H9 (cell line): ENCODE measurements at regions not wholly inside any gene's neighbourhood (a gene's known extent, or its start where the extent isn't known, plus 50 kb on each side); places are given as distances from the start of the nearest gene placed in this dataset.

Source experiments
- DNase-seq: peaks from one replicate; pipeline ENCODE4 v3.0.0-alpha.2; 2017
- H2AFZ ChIP-seq: one replicate; pipeline ENCODE4 v1.6.1; 2013; ENCODE audit warnings: mild to moderate bottlenecking, low read length, control low read depth, moderate library complexity
- H2AK5ac ChIP-seq: 2 replicates; pipeline ENCODE4 v1.6.1; 2013; ENCODE audit warnings: low read length, control low read depth, mixed read lengths; ENCODE audit not compliant: insufficient read length
- H2BK120ac ChIP-seq: one replicate; pipeline ENCODE4 v1.6.1; 2013; ENCODE audit warnings: low read depth, mild to moderate bottlenecking, low read length, control low read depth, inconsistent platforms; ENCODE audit not compliant: poor library complexity, severe bottlenecking
- H2BK12ac ChIP-seq: 2 replicates; pipeline ENCODE4 v1.6.1; 2013; ENCODE audit warnings: low read length, control low read depth, mixed read lengths, low read depth; ENCODE audit not compliant: insufficient read length
- H2BK15ac ChIP-seq: 2 replicates; pipeline ENCODE4 v1.6.1; 2013; ENCODE audit warnings: low read depth, low read length, control low read depth
- H2BK20ac ChIP-seq: one replicate; pipeline ENCODE4 v1.6.1; 2013; ENCODE audit warnings: low read depth, mild to moderate bottlenecking, low read length, control low read depth, inconsistent platforms; ENCODE audit not compliant: poor library complexity, severe bottlenecking
- H2BK5ac ChIP-seq: 2 replicates; pipeline ENCODE4 v1.6.1; 2013; ENCODE audit warnings: low read length, control low read depth, mixed read lengths; ENCODE audit not compliant: insufficient read length
- H3K14ac ChIP-seq: 2 replicates; pipeline ENCODE4 v1.6.1; 2013; ENCODE audit warnings: low read length, control low read depth; ENCODE audit not compliant: insufficient read depth
- H3K18ac ChIP-seq: 2 replicates; pipeline ENCODE4 v1.6.1; 2013; ENCODE audit warnings: low read depth, mild to moderate bottlenecking, mixed read lengths, low read length, control low read depth; ENCODE audit not compliant: insufficient read length
- H3K23ac ChIP-seq: 2 replicates; pipeline ENCODE4 v1.6.1; 2013; ENCODE audit warnings: low read length, control low read depth, mixed read lengths, low read depth; ENCODE audit not compliant: insufficient read length
- H3K23me2 ChIP-seq: 2 replicates; pipeline ENCODE4 v1.6.1; 2013; ENCODE audit warnings: low read depth, mild to moderate bottlenecking, mixed read lengths, low read length, control low read depth; ENCODE audit not compliant: insufficient read length, poor library complexity, severe bottlenecking
- H3K27ac ChIP-seq: 2 replicates; pipeline ENCODE4 v1.5.1; 2013; ENCODE audit warnings: low read length, control low read depth, mixed read lengths, low read depth; ENCODE audit not compliant: insufficient read length
- H3K27me3 ChIP-seq: 2 replicates; pipeline ENCODE4 v1.6.1; 2013; ENCODE audit warnings: low read length, control low read depth, inconsistent platforms; ENCODE audit not compliant: insufficient read depth
- H3K4ac ChIP-seq: 2 replicates; pipeline ENCODE4 v1.6.1; 2013; ENCODE audit warnings: low read depth, mild to moderate bottlenecking, control low read depth, inconsistent platforms, low read length, moderate library complexity
- H3K4me1 ChIP-seq: 2 replicates; pipeline ENCODE4 v1.6.1; 2013; ENCODE audit warnings: low read length, control low read depth, inconsistent platforms; ENCODE audit not compliant: insufficient read depth
- H3K4me2 ChIP-seq: 2 replicates; pipeline ENCODE4 v1.6.1; 2013; ENCODE audit warnings: low read length, control low read depth, mixed read lengths; ENCODE audit not compliant: insufficient read length, insufficient read depth
- H3K56ac ChIP-seq: 2 replicates; pipeline ENCODE4 v1.6.1; 2013; ENCODE audit warnings: low read depth, mild to moderate bottlenecking, mixed read lengths, low read length, control low read depth; ENCODE audit not compliant: insufficient read length
- H3K79me1 ChIP-seq: 2 replicates; pipeline ENCODE4 v1.6.1; 2013; ENCODE audit warnings: low read depth, mild to moderate bottlenecking, moderate library complexity, low read length, control low read depth, inconsistent platforms; ENCODE audit not compliant: insufficient read depth, poor library complexity, severe bottlenecking
- H3K79me2 ChIP-seq: 2 replicates; pipeline ENCODE4 v1.6.1; 2013; ENCODE audit warnings: low read length, control low read depth, inconsistent platforms; ENCODE audit not compliant: insufficient read depth
- H3K9ac ChIP-seq: 2 replicates; pipeline ENCODE4 v1.6.1; 2013; ENCODE audit warnings: low read length, control low read depth, mixed read lengths; ENCODE audit not compliant: insufficient read length; ENCODE audit errors: extremely low read depth
- H3K9me3 ChIP-seq: one replicate; pipeline ENCODE4 v1.6.1; 2013; ENCODE audit warnings: low read depth, low read length, inconsistent platforms; ENCODE audit not compliant: control insufficient read depth
- H3T11ph ChIP-seq: one replicate; pipeline ENCODE4 v1.6.1; 2013; ENCODE audit warnings: mild to moderate bottlenecking, low read length, control low read depth, inconsistent platforms
- H4K20me1 ChIP-seq: one replicate; pipeline ENCODE4 v1.6.1; 2013; ENCODE audit not compliant: control insufficient read depth, insufficient read length, insufficient read depth
- H4K5ac ChIP-seq: 2 replicates; pipeline ENCODE4 v1.6.1; 2013; ENCODE audit warnings: low read depth, mild to moderate bottlenecking, mixed read lengths, low read length, control low read depth; ENCODE audit not compliant: insufficient read length
- H4K8ac ChIP-seq: replicated peaks from 2 replicates; pipeline ENCODE4 v1.6.1; 2013; ENCODE audit warnings: low read length, control low read depth, mixed read lengths, low read depth; ENCODE audit not compliant: insufficient read length
- H4K91ac ChIP-seq: 2 replicates; pipeline ENCODE4 v1.6.1; 2013; ENCODE audit warnings: low read depth, mild to moderate bottlenecking, moderate library complexity, mixed read lengths, low read length, control low read depth; ENCODE audit not compliant: insufficient read length
- H3K27ac Mint-ChIP-seq, 3 experiments: 2 replicates in 2 of 3; 3 replicates in 1 of 3; pipeline ENCODE4 v1.8.0; 2020 to 2021; ENCODE audit warnings: mixed read lengths in 3 of 3, mild to moderate bottlenecking in 1 of 3, moderate library complexity in 1 of 3
- H3K27me3 Mint-ChIP-seq: 2 replicates; pipeline ENCODE4 v1.8.0; 2021; ENCODE audit warnings: low read depth, mild to moderate bottlenecking, moderate library complexity, mixed read lengths
- H3K36me3 Mint-ChIP-seq, 3 experiments: 2 replicates in 2 of 3; 3 replicates in 1 of 3; pipeline ENCODE4 v1.8.0; 2020 to 2021; ENCODE audit warnings: low read depth in 3 of 3, mixed read lengths in 3 of 3; ENCODE audit not compliant: insufficient read depth in 1 of 3
- H3K4me1 Mint-ChIP-seq, 2 experiments: 2 replicates each; pipeline ENCODE4 v1.8.0; 2020; ENCODE audit warnings: mixed read lengths in 2 of 2
- H3K4me3 Mint-ChIP-seq, 2 experiments: 2 replicates in 1 of 2; 3 replicates in 1 of 2; pipeline ENCODE4 v1.8.0; 2020 to 2021; ENCODE audit warnings: mild to moderate bottlenecking in 2 of 2, mixed read lengths in 2 of 2, moderate library complexity in 1 of 2
- H3K9me3 Mint-ChIP-seq, 2 experiments: 2 replicates in 1 of 2; 3 replicates in 1 of 2; pipeline ENCODE4 v1.8.0; 2020; ENCODE audit warnings: mild to moderate bottlenecking in 2 of 2, mixed read lengths in 2 of 2, moderate library complexity in 1 of 2
- WGBS: extraction: QIAGEN DNeasy Blood & Tissue Kit; methylation state at CpG from one replicate; pipeline ENCODE4 v1.1.7; 2013; ENCODE audit warnings: missing lambda C conversion rate, low lambda C conversion rate, mixed read lengths; ENCODE audit not compliant: insufficient read length; ENCODE audit errors: extremely low coverage; 5-methylcytosine and 5-hydroxymethylcytosine counted together
- TF ChIP-seq, protein P1 (sequence below): fragments of 200-600 bp; sonication (generic); conservative IDR thresholded peaks from 3 replicates; pipeline ENCODE4 v1.8.0; 2021; ENCODE audit warnings: antibody characterized with exemption, mild to moderate bottlenecking

DNA sequence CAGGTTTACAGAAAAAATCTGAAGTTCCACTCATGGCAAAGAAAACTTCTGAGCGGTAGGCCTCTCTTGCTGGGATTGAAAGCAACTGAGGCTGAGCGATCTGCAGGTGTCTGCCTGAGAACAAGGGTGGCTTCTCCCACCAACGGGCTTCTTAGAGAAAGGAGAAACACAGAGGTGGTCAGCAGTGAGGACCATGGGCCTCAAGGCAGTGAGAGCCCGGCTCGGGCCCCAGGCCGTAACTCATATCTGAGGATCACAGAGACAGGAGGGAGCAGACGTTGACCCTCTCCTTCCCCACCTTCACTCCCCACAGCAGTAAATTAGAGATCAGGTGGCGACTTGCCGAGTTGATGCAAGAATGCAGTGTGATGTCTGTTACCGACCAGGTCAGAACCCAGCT is 50.9 kb upstream of the RTL6 start:
- Histone ChIP-seq H3K23me2 (no peaks in the 10 kb centered on the region), H3K27me3 (no peaks in the 10 kb centered on the region), H2AK5ac (no peak overlapping the region), H2BK20ac (no peak overlapping the region), H4K20me1 (no peaks in the 10 kb centered on the region), H2BK12ac (no peak overlapping the region), H3K9me3 (no peaks in the 10 kb centered on the region), H4K91ac (no peak overlapping the region), H3K4me2 (no peak overlapping the region), H2AFZ (no peak overlapping the region), H3K18ac (no peak overlapping the region), H3K79me1 (no peaks in the 10 kb centered on the region), H3K56ac (no peak overlapping the region), H3K9ac (no peak overlapping the region), H2BK120ac (no peak overlapping the region), H3K4me1 (peaks cover 10% of the 10 kb centered on the region; the same call in 1 of the 2 replicates), H2BK5ac (no peak overlapping the region), H3K14ac (no peak overlapping the region), H4K8ac (no peak overlapping the region), H3K79me2 (no peaks in the 10 kb centered on the region), H3K23ac (no peak overlapping the region), H3K27ac (no peak overlapping the region), H2BK15ac (no peak overlapping the region), H3T11ph (no peak overlapping the region), H3K4ac (no peak overlapping the region), H4K5ac (no peak overlapping the region)
- peaks cover 42% of the 10 kb centered on the region for H3K27me3 Mint-ChIP-seq
- H3K36me3 Mint-ChIP-seq: no peaks in the 10 kb centered on the region
- peaks cover 34 to 45% of the 10 kb centered on the region in 2 experiments for H3K4me1 Mint-ChIP-seq
- no CpG with 5 or more reads among the region's 10 CpGs for WGBS
- no peak for DNase-seq
- peaks cover 0 to 4% of the 10 kb centered on the region in 2 experiments; a peak in 1 of 5 replicates for H3K9me3 Mint-ChIP-seq
- TF ChIP-seq, protein P1, sequence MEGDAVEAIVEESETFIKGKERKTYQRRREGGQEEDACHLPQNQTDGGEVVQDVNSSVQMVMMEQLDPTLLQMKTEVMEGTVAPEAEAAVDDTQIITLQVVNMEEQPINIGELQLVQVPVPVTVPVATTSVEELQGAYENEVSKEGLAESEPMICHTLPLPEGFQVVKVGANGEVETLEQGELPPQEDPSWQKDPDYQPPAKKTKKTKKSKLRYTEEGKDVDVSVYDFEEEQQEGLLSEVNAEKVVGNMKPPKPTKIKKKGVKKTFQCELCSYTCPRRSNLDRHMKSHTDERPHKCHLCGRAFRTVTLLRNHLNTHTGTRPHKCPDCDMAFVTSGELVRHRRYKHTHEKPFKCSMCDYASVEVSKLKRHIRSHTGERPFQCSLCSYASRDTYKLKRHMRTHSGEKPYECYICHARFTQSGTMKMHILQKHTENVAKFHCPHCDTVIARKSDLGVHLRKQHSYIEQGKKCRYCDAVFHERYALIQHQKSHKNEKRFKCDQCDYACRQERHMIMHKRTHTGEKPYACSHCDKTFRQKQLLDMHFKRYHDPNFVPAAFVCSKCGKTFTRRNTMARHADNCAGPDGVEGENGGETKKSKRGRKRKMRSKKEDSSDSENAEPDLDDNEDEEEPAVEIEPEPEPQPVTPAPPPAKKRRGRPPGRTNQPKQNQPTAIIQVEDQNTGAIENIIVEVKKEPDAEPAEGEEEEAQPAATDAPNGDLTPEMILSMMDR: no peak
- H3K4me3 Mint-ChIP-seq: no peak overlapping the region
- H3K27ac Mint-ChIP-seq: 0 out of 7 replicates have a peak overlapping the region, but pooled peaks of 1 of the 3 experiments have one; percentile 23
